Retinal pigment epithelial cell (primary cell): ENCODE measurements at regions not wholly inside any gene's neighbourhood (a gene's known extent, or its start where the extent isn't known, plus 50 kb on each side); places are given as distances from the start of the nearest gene placed in this dataset.

Source experiments
- DNase-seq: peaks from one replicate; pipeline ENCODE4 v3.0.0-alpha.2; 2010; ENCODE audit warnings: low read depth
- H3K4me3 ChIP-seq: 2 replicates; pipeline ENCODE4 v1.5.1; 2011; ENCODE audit warnings: mild to moderate bottlenecking, low read length, control low read depth, moderate library complexity
- CTCF ChIP-seq: conservative IDR thresholded peaks from 2 replicates; pipeline ENCODE4 v1.5.1; 2011; ENCODE audit warnings: low read depth, low read length, control low read depth, inconsistent platforms

GRCh38 chr13:90557626-90558025 lies 789.9 kb upstream of the MIR17HG start:
- no peak overlapping the region for H3K4me3 ChIP-seq
- no peak for TF ChIP-seq CTCF
- no peak for DNase-seq

- no peak for TF ChIP-seq CTCF
- DNase-seq, result no peak
- no peak overlapping the region for H3K4me3 ChIP-seq
Observed at GRCh38 chr13:90562443-90562842, 785.0 kb upstream of the MIR17HG start.

GRCh38 chr13:90564096-90564495 lies 783.4 kb upstream of the MIR17HG start:
- TF ChIP-seq CTCF, result no peak
- H3K4me3 ChIP-seq, result no peak overlapping the region
- DNase-seq, result no peak

GRCh38 chr13:90564566-90564965 lies 782.9 kb upstream of the MIR17HG start:
- TF ChIP-seq CTCF, result no peak

GRCh38 chr13:90565985-90566713 lies 781.3 kb upstream of the MIR17HG start:
- DNase-seq, result no peak
- no peak for TF ChIP-seq CTCF
- no peak overlapping the region for H3K4me3 ChIP-seq

More at GRCh38 chr13:90564566-90564965, 782.9 kb upstream of the MIR17HG start:
- DNase-seq, result no peak
- no peak overlapping the region for H3K4me3 ChIP-seq

- TF ChIP-seq CTCF, result no peak
- H3K4me3 ChIP-seq, result no peak overlapping the region
- no peak for DNase-seq
Observed at GRCh38 chr13:90568165-90568564, 779.3 kb upstream of the MIR17HG start.

GRCh38 chr13:90576067-90576466 lies 771.4 kb upstream of the MIR17HG start:
- no peak for DNase-seq
- no peak for TF ChIP-seq CTCF
- H3K4me3 ChIP-seq, result no peak overlapping the region
